ENCODE measurements at regions not wholly inside any gene's neighbourhood (a gene's known extent, or its start where the extent isn't known, plus 50 kb on each side); places are given as distances from the start of the nearest gene placed in this dataset.

GRCh38 chr4:175215657-175216056 lies 297.5 kb downstream of the ADAM29 start:
- Histone ChIP-seq H3K79me2 (ENCODE audit: insufficient read depth, low read depth, low read length) (no peaks in the 10 kb centered on the region), H3K4me2 (ENCODE audit: low read length) (no peak overlapping the region), H3K36me3 (ENCODE audit: insufficient read depth, low read length) (peaks cover 9% of the 10 kb centered on the region; the same call in 1 of the 2 replicates), H2AFZ (ENCODE audit: low read length) (no peak overlapping the region), H3K9me3 (ENCODE audit: low read length) (peaks cover 42% of the 10 kb centered on the region; the same call in 1 of the 2 replicates), H3K4me3 (ENCODE audit: low read depth, low read length, poor library complexity, severe bottlenecking) (no peak overlapping the region), H4K20me1 (ENCODE audit: insufficient read depth, low read length) (no peaks in the 10 kb centered on the region), H3K9me2 (ENCODE audit: insufficient read depth, low read length) (no peaks in the 10 kb centered on the region), H3K4me1 (ENCODE audit: insufficient read depth, low read length, poor library complexity, severe bottlenecking) (no peaks in the 10 kb centered on the region), H3K27ac (ENCODE audit: low read depth, low read length, poor library complexity, severe bottlenecking) (no peak overlapping the region)
- intact Hi-C loops (cut with micrococcal nuclease; ENCODE audit: unreplicated experiment): no loop called here
- TF ChIP-seq, protein P1, sequence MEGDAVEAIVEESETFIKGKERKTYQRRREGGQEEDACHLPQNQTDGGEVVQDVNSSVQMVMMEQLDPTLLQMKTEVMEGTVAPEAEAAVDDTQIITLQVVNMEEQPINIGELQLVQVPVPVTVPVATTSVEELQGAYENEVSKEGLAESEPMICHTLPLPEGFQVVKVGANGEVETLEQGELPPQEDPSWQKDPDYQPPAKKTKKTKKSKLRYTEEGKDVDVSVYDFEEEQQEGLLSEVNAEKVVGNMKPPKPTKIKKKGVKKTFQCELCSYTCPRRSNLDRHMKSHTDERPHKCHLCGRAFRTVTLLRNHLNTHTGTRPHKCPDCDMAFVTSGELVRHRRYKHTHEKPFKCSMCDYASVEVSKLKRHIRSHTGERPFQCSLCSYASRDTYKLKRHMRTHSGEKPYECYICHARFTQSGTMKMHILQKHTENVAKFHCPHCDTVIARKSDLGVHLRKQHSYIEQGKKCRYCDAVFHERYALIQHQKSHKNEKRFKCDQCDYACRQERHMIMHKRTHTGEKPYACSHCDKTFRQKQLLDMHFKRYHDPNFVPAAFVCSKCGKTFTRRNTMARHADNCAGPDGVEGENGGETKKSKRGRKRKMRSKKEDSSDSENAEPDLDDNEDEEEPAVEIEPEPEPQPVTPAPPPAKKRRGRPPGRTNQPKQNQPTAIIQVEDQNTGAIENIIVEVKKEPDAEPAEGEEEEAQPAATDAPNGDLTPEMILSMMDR (conservative IDR thresholded peaks at IDR 0.05; ENCODE audit: low read length): no peak
- TF ChIP-seq EZH2phosphoT487 (IDR thresholded peaks at IDR 0.05; ENCODE audit: borderline replicate concordance, low read depth, low read length): no peak
- ChIA-PET CTCF (ENCODE audit: unreplicated experiment) (no interaction called here), POLR2A (no interaction called here)
- peak; percentile 18 for DNase-seq (ENCODE audit: low spot score)
- no TSS peak for BruUV-seq (replicated peaks)

- Histone ChIP-seq H3K9me3 (ENCODE audit: low read length) (no peaks in the 10 kb centered on the region; the same call in 1 of the 2 replicates), H3K4me2 (ENCODE audit: low read length) (no peak overlapping the region), H3K4me1 (ENCODE audit: insufficient read depth, low read length, poor library complexity, severe bottlenecking) (no peaks in the 10 kb centered on the region), H4K20me1 (ENCODE audit: insufficient read depth, low read length) (no peaks in the 10 kb centered on the region), H3K36me3 (ENCODE audit: insufficient read depth, low read length) (no peaks in the 10 kb centered on the region), H3K9me2 (ENCODE audit: insufficient read depth, low read length) (no peaks in the 10 kb centered on the region), H3K79me2 (ENCODE audit: insufficient read depth, low read depth, low read length) (no peaks in the 10 kb centered on the region), H3K4me3 (ENCODE audit: low read depth, low read length, poor library complexity, severe bottlenecking) (no peak overlapping the region), H3K27ac (ENCODE audit: low read depth, low read length, poor library complexity, severe bottlenecking) (no peak overlapping the region), H2AFZ (ENCODE audit: low read length) (peak overlapping the region; percentile 34; the same call in 1 of the 2 replicates)
- intact Hi-C loops (cut with micrococcal nuclease; ENCODE audit: unreplicated experiment): no loop called here
- TF ChIP-seq, protein P1 (conservative IDR thresholded peaks at IDR 0.05; ENCODE audit: low read length): no peak
- TF ChIP-seq EZH2phosphoT487 (IDR thresholded peaks at IDR 0.05; ENCODE audit: borderline replicate concordance, low read depth, low read length): no peak
- no peak for DNase-seq (ENCODE audit: low spot score)
- no TSS peak for BruUV-seq (replicated peaks)
- CTCF ChIA-PET (ENCODE audit: unreplicated experiment): no interaction called here
- POLR2A ChIA-PET: interaction anchor here (0.7 to 1.4 kb wide), 3 partner anchors 13 to 866 kb away, joined by 3 read pairs; no protein-coding TSS in a partner anchor
Observed at GRCh38 chr4:175229154-175229553, 311.0 kb downstream of the ADAM29 start.

GRCh38 chr4:175234162-175234561 lies 316.0 kb downstream of the ADAM29 start:
- TF ChIP-seq, protein P1 (conservative IDR thresholded peaks at IDR 0.05; ENCODE audit: low read length): no peak
- no peak for TF ChIP-seq EZH2phosphoT487 (IDR thresholded peaks at IDR 0.05; ENCODE audit: borderline replicate concordance, low read depth, low read length)
- no peaks in the 10 kb centered on the region for H4K20me1 ChIP-seq (ENCODE audit: insufficient read depth, low read length)
- no peak overlapping the region for H3K4me3 ChIP-seq (ENCODE audit: low read depth, low read length, poor library complexity, severe bottlenecking)
- no TSS peak for BruUV-seq (replicated peaks)
- ChIA-PET CTCF (ENCODE audit: unreplicated experiment) (no interaction called here), POLR2A (no interaction called here)
- intact Hi-C loops (cut with micrococcal nuclease; ENCODE audit: unreplicated experiment): no loop called here
- no peak overlapping the region for H3K4me2 ChIP-seq (ENCODE audit: low read length)
- H3K4me1 ChIP-seq (ENCODE audit: insufficient read depth, low read length, poor library complexity, severe bottlenecking): no peaks in the 10 kb centered on the region
- H3K9me3 ChIP-seq (ENCODE audit: low read length): peaks cover 5% of the 10 kb centered on the region; the same call in 1 of the 2 replicates
- no peak for DNase-seq (ENCODE audit: low spot score)
- H3K9me2 ChIP-seq (ENCODE audit: insufficient read depth, low read length): no peaks in the 10 kb centered on the region
- no peaks in the 10 kb centered on the region for H3K36me3 ChIP-seq (ENCODE audit: insufficient read depth, low read length)
- no peaks in the 10 kb centered on the region for H3K79me2 ChIP-seq (ENCODE audit: insufficient read depth, low read depth, low read length)
- no peak overlapping the region for H3K27ac ChIP-seq (ENCODE audit: low read depth, low read length, poor library complexity, severe bottlenecking)
- H2AFZ ChIP-seq (ENCODE audit: low read length): no peak overlapping the region

Measured in OCI-LY7 (cell line).